ENCODE measurements at regions not wholly inside any gene's neighbourhood (a gene's known extent, or its start where the extent isn't known, plus 50 kb on each side); places are given as distances from the start of the nearest gene placed in this dataset.
A peak's percentile ranks its signal among the peaks of the same experiment; 100 is the strongest.

DNA sequence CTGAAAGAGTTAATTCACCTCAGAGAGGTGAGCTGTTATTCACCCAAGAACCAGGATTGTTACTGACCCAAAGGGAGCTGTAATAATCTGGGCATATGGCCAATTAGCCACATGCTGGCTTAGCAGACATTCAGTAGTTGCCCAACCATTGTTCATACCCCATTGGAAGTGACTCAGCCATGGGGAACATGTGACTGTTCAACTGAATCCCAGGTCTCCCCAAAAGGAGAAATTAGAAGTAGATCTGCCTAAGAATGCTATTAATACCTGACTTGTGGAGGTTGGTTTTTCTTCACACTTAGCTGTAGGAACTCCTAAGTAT lies 272.6 kb upstream of the UBE2E3 start:
- H3K9ac ChIP-seq: no peak overlapping the region
- H3K27me3 ChIP-seq (ENCODE audit: insufficient read depth): no peaks in the 10 kb centered on the region
- TF ChIP-seq, protein P1, sequence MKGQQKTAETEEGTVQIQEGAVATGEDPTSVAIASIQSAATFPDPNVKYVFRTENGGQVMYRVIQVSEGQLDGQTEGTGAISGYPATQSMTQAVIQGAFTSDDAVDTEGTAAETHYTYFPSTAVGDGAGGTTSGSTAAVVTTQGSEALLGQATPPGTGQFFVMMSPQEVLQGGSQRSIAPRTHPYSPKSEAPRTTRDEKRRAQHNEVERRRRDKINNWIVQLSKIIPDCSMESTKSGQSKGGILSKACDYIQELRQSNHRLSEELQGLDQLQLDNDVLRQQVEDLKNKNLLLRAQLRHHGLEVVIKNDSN (IDR thresholded peaks at IDR 0.05; ENCODE audit: borderline replicate concordance, low read depth): peak; percentile 50; the same call in 1 of the 2 replicates
- TF ChIP-seq NFIC (IDR thresholded peaks at IDR 0.05; ENCODE audit: borderline replicate concordance): peak; percentile 79
- TF ChIP-seq NRF1 (IDR thresholded peaks at IDR 0.05; ENCODE audit: low read depth, low read length): no peak
- no peak for TF ChIP-seq RCOR1 (IDR thresholded peaks at IDR 0.05; ENCODE audit: low read length)
- peak; percentile 51 for TF ChIP-seq TCF12 (IDR thresholded peaks at IDR 0.05)
- peak; percentile 28; the same call in 1 of the 2 replicates for TF ChIP-seq JUND (IDR thresholded peaks at IDR 0.05)
- peak; percentile 45; the same call in 1 of the 2 replicates for TF ChIP-seq FOSL2 (IDR thresholded peaks at IDR 0.05; ENCODE audit: borderline replicate concordance, low read depth)
- TF ChIP-seq, protein P2, sequence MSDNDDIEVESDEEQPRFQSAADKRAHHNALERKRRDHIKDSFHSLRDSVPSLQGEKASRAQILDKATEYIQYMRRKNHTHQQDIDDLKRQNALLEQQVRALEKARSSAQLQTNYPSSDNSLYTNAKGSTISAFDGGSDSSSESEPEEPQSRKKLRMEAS (IDR thresholded peaks at IDR 0.05; ENCODE audit: low read depth): peak; percentile 70
- TF ChIP-seq GABPA (IDR thresholded peaks at IDR 0.05; ENCODE audit: low read depth): no peak
- DNase-seq: no peak
- no peak overlapping the region for H2AFZ ChIP-seq (ENCODE audit: low read depth)
- no peak overlapping the region for H3K27ac ChIP-seq (ENCODE audit: low read depth in 2 of 2, low read length in 1 of 2)
- ChIA-PET CTCF (no interaction called here), POLR2A (no interaction called here)
- H3K4me2 ChIP-seq: no peak overlapping the region
- H3K79me2 ChIP-seq (ENCODE audit: insufficient read depth): no peaks in the 10 kb centered on the region
- no peaks in the 10 kb centered on the region for H3K9me2 ChIP-seq
- H3K4me3 ChIP-seq (ENCODE audit: low read depth in 2 of 2, low read length in 1 of 2): no peak overlapping the region
- no peaks in the 10 kb centered on the region; a peak in 1 of 4 replicates for H3K4me1 ChIP-seq (ENCODE audit: control insufficient read depth in 1 of 2, insufficient read depth in 2 of 2, low read depth in 1 of 2, low read length in 1 of 2)
- no peaks in the 10 kb centered on the region for H3K36me3 ChIP-seq (replicated peaks in 1 of 2; ENCODE audit: control insufficient read depth in 1 of 2, insufficient read depth in 2 of 2, low read length in 1 of 2)
- no peaks in the 10 kb centered on the region; the same call in 1 of the 2 replicates for H3K9me3 ChIP-seq
- H3F3A ChIP-seq (replicated peaks; ENCODE audit: insufficient read depth): no peaks in the 10 kb centered on the region
- no peaks in the 10 kb centered on the region for H4K20me1 ChIP-seq (ENCODE audit: insufficient read depth)

DNA sequence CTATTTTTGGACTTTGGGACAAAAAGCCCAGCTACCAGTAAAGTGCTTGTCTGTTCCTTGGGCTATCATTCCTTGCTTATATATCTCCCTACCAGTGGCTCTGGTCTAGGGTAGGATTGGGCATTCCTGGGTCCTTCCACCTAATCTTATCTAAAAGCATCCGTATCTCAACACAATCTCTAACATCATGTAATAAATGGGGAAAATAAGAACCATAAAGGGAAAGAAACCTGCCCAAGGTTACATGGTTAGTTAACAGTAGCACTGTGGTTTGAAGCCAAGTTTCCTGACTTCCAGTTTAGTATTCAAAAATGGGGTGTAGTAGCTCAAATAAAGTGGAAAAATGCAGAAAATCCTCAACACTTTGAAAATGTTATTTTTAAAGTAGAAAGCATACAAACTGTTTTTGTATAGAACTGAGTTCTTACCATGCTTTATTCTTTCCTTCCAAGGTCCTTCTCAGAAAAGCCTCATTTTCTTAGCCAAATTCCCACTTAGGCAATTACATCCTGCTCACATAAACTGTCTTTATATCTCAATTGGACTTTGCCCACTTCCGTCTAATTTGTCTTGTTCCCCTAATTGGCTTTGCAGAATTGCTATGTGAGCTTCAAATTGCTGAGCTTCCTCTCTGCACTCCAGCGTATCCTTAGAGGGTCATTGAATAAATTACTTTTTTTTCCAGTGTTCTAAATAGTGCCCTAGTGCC lies 273.1 kb upstream of the UBE2E3 start:
- Histone ChIP-seq H3K27me3 (ENCODE audit: insufficient read depth) (no peaks in the 10 kb centered on the region), H3K9ac (no peak overlapping the region), H3K4me1 (ENCODE audit: control insufficient read depth in 1 of 2, insufficient read depth in 2 of 2, low read depth in 1 of 2, low read length in 1 of 2) (no peaks in the 10 kb centered on the region; a peak in 1 of 4 replicates), H4K20me1 (ENCODE audit: insufficient read depth) (no peaks in the 10 kb centered on the region), H3K27ac (ENCODE audit: low read depth in 2 of 2, low read length in 1 of 2) (no peak overlapping the region), H3K79me2 (ENCODE audit: insufficient read depth) (no peaks in the 10 kb centered on the region), H3K36me3 (replicated peaks in 1 of 2; ENCODE audit: control insufficient read depth in 1 of 2, insufficient read depth in 2 of 2, low read length in 1 of 2) (no peaks in the 10 kb centered on the region), H3F3A (replicated peaks; ENCODE audit: insufficient read depth) (no peaks in the 10 kb centered on the region), H3K9me2 (no peaks in the 10 kb centered on the region), H3K4me3 (ENCODE audit: low read depth in 2 of 2, low read length in 1 of 2) (no peak overlapping the region), H3K4me2 (no peak overlapping the region), H3K9me3 (no peaks in the 10 kb centered on the region; the same call in 1 of the 2 replicates), H2AFZ (ENCODE audit: low read depth) (no peak overlapping the region)
- no peak for DNase-seq
- WGBS (ENCODE audit: low lambda C conversion rate): 76% methylated on average over 3 of the region's 3 CpGs
- POLR2A ChIA-PET: no interaction called here
- CTCF ChIA-PET: no interaction called here
- TF ChIP-seq ELF1 (IDR thresholded peaks at IDR 0.05): no peak
- no peak for TF ChIP-seq FOSL2 (IDR thresholded peaks at IDR 0.05; ENCODE audit: borderline replicate concordance, low read depth)
- TF ChIP-seq, protein P2 (IDR thresholded peaks at IDR 0.05; ENCODE audit: low read depth): no peak
- no peak for TF ChIP-seq TEAD4 (IDR thresholded peaks at IDR 0.05; ENCODE audit: borderline replicate concordance, insufficient read depth)
- no peak for TF ChIP-seq POLR2AphosphoS5 (IDR thresholded peaks at IDR 0.05; ENCODE audit: low read depth, low read length)
- TF ChIP-seq GABPA (IDR thresholded peaks at IDR 0.05; ENCODE audit: low read depth): no peak
- no peak for TF ChIP-seq NRF1 (IDR thresholded peaks at IDR 0.05; ENCODE audit: low read depth, low read length)
- no peak for TF ChIP-seq SIN3A (IDR thresholded peaks at IDR 0.05; ENCODE audit: borderline replicate concordance, low read depth, low read length)
- TF ChIP-seq MXI1 (IDR thresholded peaks at IDR 0.05; ENCODE audit: low read depth, low read length): no peak

Measured in SK-N-SH (cell line).